A673 (cell line): ENCODE measurements at regions not wholly inside any gene's neighbourhood (a gene's known extent, or its start where the extent isn't known, plus 50 kb on each side); places are given as distances from the start of the nearest gene placed in this dataset.

ENCODE experiments used
- CTCF ChIP-seq: fragments of 300-800, 200-600 bp; sonication (generic); conservative IDR thresholded peaks from 2 replicates; pipeline ENCODE4 v1.5.1; 2017; ENCODE audit warnings: low read depth, mild to moderate bottlenecking, antibody characterized with exemption, low read length, moderate library complexity, mixed read lengths
- EZH2 ChIP-seq: fragments of 200-600 bp; sonication (generic); IDR thresholded peaks from 2 replicates; pipeline ENCODE4 v1.6.1; 2017; ENCODE audit warnings: borderline replicate concordance, low read depth, mild to moderate bottlenecking, mixed read lengths, antibody characterized with exemption, low read length; ENCODE audit not compliant: poor library complexity, severe bottlenecking

- TF ChIP-seq CTCF (no peak), EZH2 (no peak)
These were observed 87.8 kb upstream of the FAM241A start for GRCh38 chr4:112057470-112057869.
